ENCODE measurements at regions not wholly inside any gene's neighbourhood (a gene's known extent, or its start where the extent isn't known, plus 50 kb on each side); places are given as distances from the start of the nearest gene placed in this dataset.

GRCh38 chr9:16343249-16344237 lies 526.9 kb downstream of the BNC2 start:
- TF ChIP-seq CTCF (IDR thresholded peaks at IDR 0.05), result no peak
- TF ChIP-seq POLR2A (IDR thresholded peaks at IDR 0.05), result no peak

Data from right lobe of liver (tissue), 4 donors.